Left ventricle myocardium inferior (tissue), 1 donor: ENCODE measurements at regions not wholly inside any gene's neighbourhood (a gene's known extent, or its start where the extent isn't known, plus 50 kb on each side); places are given as distances from the start of the nearest gene placed in this dataset.

Experiments used
- DNase-seq: peaks from one replicate; pipeline ENCODE4 v3.0.0-alpha.2; 2020
- H3K27ac ChIP-seq: fragments of 200-600 bp; replicated peaks from 2 replicates; pipeline ENCODE4 v1.8.0; 2021
- H3K27me3 ChIP-seq: fragments of 200-600 bp; 2 replicates; pipeline ENCODE4 v1.8.0; 2021; ENCODE audit warnings: low read depth
- H3K36me3 ChIP-seq: fragments of 200-600 bp; 2 replicates; pipeline ENCODE4 v1.8.0; 2021
- H3K4me1 ChIP-seq: fragments of 200-600 bp; 2 replicates; pipeline ENCODE4 v1.8.0; 2021
- H3K4me3 ChIP-seq: fragments of 200-600 bp; 2 replicates; pipeline ENCODE4 v1.8.0; 2021; ENCODE audit warnings: mild to moderate bottlenecking, moderate library complexity
- H3K9me3 ChIP-seq: fragments of 200-600 bp; replicated peaks from 2 replicates; pipeline ENCODE4 v1.8.0; 2021
- intact Hi-C: fragments of 100-400 bp; cut with micrococcal nuclease; formaldehyde crosslinking; loops from one replicate; pipeline ENCODE4 v1.11.0; 2022
- TF ChIP-seq, protein P1 (sequence below): fragments of 200-600 bp; IDR thresholded peaks from 2 replicates; pipeline ENCODE4 v1.8.0; 2021; ENCODE audit warnings: antibody characterized with exemption, mild to moderate bottlenecking, borderline replicate concordance
- donor health status: DM: no; HTN: yes; CAD: no; lungs with severe emphysema.

DNA sequence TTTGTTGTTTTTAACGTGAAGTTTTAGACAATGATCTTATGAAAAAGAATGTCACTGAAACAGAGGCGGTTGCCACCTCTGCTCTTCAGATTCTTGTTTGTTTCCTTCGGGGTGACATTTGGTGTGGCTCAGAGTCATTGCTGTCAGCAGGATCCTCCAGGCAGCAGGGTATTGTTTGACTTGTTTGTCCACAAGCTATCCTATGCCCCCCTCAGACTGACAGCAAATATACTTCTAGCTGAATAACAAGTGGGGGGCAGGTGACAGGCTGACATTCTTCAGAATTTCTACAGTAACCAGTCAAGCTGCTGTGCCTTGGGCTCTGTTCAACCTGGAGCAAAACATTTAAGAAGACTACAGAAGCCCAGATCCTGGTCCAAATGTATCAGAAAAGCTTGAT lies 383.3 kb downstream of the YTHDC2 start:
- H3K9me3 ChIP-seq = no peaks in the 10 kb centered on the region
- peaks cover 33% of the 10 kb centered on the region for H3K27me3 ChIP-seq
- no peak overlapping the region for H3K27ac ChIP-seq
- TF ChIP-seq, protein P1, sequence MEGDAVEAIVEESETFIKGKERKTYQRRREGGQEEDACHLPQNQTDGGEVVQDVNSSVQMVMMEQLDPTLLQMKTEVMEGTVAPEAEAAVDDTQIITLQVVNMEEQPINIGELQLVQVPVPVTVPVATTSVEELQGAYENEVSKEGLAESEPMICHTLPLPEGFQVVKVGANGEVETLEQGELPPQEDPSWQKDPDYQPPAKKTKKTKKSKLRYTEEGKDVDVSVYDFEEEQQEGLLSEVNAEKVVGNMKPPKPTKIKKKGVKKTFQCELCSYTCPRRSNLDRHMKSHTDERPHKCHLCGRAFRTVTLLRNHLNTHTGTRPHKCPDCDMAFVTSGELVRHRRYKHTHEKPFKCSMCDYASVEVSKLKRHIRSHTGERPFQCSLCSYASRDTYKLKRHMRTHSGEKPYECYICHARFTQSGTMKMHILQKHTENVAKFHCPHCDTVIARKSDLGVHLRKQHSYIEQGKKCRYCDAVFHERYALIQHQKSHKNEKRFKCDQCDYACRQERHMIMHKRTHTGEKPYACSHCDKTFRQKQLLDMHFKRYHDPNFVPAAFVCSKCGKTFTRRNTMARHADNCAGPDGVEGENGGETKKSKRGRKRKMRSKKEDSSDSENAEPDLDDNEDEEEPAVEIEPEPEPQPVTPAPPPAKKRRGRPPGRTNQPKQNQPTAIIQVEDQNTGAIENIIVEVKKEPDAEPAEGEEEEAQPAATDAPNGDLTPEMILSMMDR = no peak
- H3K4me1 ChIP-seq = no peaks in the 10 kb centered on the region
- H3K4me3 ChIP-seq = no peak overlapping the region
- intact Hi-C loops = no loop called here
- DNase-seq = no peak
- no peaks in the 10 kb centered on the region for H3K36me3 ChIP-seq

GRCh38 chr5:113897748-113898147 lies 384.3 kb downstream of the YTHDC2 start:
- no peak overlapping the region for H3K4me3 ChIP-seq
- DNase-seq = no peak
- TF ChIP-seq, protein P1 = no peak
- intact Hi-C loops = no loop called here
- no peak overlapping the region for H3K27ac ChIP-seq
- no peaks in the 10 kb centered on the region for H3K9me3 ChIP-seq
- H3K27me3 ChIP-seq = peaks cover 33% of the 10 kb centered on the region
- H3K4me1 ChIP-seq = no peaks in the 10 kb centered on the region
- no peaks in the 10 kb centered on the region for H3K36me3 ChIP-seq

- H3K4me3 ChIP-seq = no peak overlapping the region
- intact Hi-C loops = no loop called here
- H3K36me3 ChIP-seq = no peaks in the 10 kb centered on the region
- no peaks in the 10 kb centered on the region for H3K4me1 ChIP-seq
- no peak overlapping the region for H3K27ac ChIP-seq
- no peaks in the 10 kb centered on the region for H3K9me3 ChIP-seq
- TF ChIP-seq, protein P1 = no peak
- H3K27me3 ChIP-seq = peaks cover 33% of the 10 kb centered on the region
- DNase-seq = no peak
Measured at GRCh38 chr5:113900141-113900540, 386.6 kb downstream of the YTHDC2 start.

GRCh38 chr5:113900816-113901215 lies 387.3 kb downstream of the YTHDC2 start:
- Histone ChIP-seq H3K36me3 (no peaks in the 10 kb centered on the region), H3K4me1 (no peaks in the 10 kb centered on the region), H3K4me3 (no peak overlapping the region), H3K9me3 (no peaks in the 10 kb centered on the region), H3K27ac (no peak overlapping the region), H3K27me3 (peaks cover 38% of the 10 kb centered on the region)
- intact Hi-C loops = no loop called here
- TF ChIP-seq, protein P1 = no peak
- DNase-seq = no peak

GRCh38 chr5:113901718-113902117 lies 388.2 kb downstream of the YTHDC2 start:
- H3K4me1 ChIP-seq = no peaks in the 10 kb centered on the region
- no peak for DNase-seq
- H3K9me3 ChIP-seq = no peaks in the 10 kb centered on the region
- intact Hi-C loops = no loop called here
- TF ChIP-seq, protein P1 = no peak
- peaks cover 32% of the 10 kb centered on the region for H3K27me3 ChIP-seq
- no peaks in the 10 kb centered on the region for H3K36me3 ChIP-seq
- no peak overlapping the region for H3K4me3 ChIP-seq
- no peak overlapping the region for H3K27ac ChIP-seq
